ENCODE measurements at regions not wholly inside any gene's neighbourhood (a gene's known extent, or its start where the extent isn't known, plus 50 kb on each side); places are given as distances from the start of the nearest gene placed in this dataset.

DNA sequence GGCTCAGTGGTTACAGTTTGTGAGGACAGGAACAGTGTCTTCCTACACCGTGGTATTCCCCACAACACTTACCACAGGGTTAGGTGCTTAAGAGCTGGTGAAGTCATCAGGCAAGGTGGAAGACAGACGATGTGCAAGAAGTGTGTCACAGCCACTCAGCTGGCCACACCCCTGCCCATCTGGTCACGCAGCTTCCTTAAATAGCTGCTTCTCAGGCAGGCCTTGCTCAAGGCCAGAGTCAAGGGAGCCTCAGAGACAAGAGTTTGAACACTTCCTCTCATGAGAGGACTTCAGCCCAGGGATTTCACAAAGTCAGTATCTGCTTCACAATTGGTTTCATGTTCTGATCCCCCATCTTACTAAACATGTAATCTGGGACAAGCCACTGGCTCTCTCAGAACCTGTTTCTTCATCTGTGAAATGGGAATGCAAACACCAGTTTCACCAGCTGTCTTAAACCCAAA lies 80.3 kb upstream of the FRY start:
- TF ChIP-seq, protein P1, sequence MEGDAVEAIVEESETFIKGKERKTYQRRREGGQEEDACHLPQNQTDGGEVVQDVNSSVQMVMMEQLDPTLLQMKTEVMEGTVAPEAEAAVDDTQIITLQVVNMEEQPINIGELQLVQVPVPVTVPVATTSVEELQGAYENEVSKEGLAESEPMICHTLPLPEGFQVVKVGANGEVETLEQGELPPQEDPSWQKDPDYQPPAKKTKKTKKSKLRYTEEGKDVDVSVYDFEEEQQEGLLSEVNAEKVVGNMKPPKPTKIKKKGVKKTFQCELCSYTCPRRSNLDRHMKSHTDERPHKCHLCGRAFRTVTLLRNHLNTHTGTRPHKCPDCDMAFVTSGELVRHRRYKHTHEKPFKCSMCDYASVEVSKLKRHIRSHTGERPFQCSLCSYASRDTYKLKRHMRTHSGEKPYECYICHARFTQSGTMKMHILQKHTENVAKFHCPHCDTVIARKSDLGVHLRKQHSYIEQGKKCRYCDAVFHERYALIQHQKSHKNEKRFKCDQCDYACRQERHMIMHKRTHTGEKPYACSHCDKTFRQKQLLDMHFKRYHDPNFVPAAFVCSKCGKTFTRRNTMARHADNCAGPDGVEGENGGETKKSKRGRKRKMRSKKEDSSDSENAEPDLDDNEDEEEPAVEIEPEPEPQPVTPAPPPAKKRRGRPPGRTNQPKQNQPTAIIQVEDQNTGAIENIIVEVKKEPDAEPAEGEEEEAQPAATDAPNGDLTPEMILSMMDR (CRISPR knock-in tag; IDR thresholded peaks at IDR 0.05): no peak
- TF ChIP-seq EP300 (IDR thresholded peaks at IDR 0.05; ENCODE audit: low read depth in 2 of 2, low read length in 2 of 2) (no peak), EP300 (CRISPR knock-in tag; IDR thresholded peaks at IDR 0.05; ENCODE audit: borderline replicate concordance) (no peak), CHD2 (IDR thresholded peaks at IDR 0.05; ENCODE audit: low read depth, low read length) (no peak), NFE2L2 (IDR thresholded peaks at IDR 0.05; ENCODE audit: low read length) (no peak)
- TF ChIP-seq, protein P2, sequence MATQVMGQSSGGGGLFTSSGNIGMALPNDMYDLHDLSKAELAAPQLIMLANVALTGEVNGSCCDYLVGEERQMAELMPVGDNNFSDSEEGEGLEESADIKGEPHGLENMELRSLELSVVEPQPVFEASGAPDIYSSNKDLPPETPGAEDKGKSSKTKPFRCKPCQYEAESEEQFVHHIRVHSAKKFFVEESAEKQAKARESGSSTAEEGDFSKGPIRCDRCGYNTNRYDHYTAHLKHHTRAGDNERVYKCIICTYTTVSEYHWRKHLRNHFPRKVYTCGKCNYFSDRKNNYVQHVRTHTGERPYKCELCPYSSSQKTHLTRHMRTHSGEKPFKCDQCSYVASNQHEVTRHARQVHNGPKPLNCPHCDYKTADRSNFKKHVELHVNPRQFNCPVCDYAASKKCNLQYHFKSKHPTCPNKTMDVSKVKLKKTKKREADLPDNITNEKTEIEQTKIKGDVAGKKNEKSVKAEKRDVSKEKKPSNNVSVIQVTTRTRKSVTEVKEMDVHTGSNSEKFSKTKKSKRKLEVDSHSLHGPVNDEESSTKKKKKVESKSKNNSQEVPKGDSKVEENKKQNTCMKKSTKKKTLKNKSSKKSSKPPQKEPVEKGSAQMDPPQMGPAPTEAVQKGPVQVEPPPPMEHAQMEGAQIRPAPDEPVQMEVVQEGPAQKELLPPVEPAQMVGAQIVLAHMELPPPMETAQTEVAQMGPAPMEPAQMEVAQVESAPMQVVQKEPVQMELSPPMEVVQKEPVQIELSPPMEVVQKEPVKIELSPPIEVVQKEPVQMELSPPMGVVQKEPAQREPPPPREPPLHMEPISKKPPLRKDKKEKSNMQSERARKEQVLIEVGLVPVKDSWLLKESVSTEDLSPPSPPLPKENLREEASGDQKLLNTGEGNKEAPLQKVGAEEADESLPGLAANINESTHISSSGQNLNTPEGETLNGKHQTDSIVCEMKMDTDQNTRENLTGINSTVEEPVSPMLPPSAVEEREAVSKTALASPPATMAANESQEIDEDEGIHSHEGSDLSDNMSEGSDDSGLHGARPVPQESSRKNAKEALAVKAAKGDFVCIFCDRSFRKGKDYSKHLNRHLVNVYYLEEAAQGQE (IDR thresholded peaks at IDR 0.05; ENCODE audit: borderline replicate concordance in 1 of 2, low read depth in 1 of 2, low read length in 2 of 2): no peak
